H1 (cell line): ENCODE measurements at regions not wholly inside any gene's neighbourhood (a gene's known extent, or its start where the extent isn't known, plus 50 kb on each side); places are given as distances from the start of the nearest gene placed in this dataset.

Source experiments
- CTCF ChIA-PET: fragments of 300-600 bp; sonication (Branson Sonifier 250); formaldehyde crosslinking; loops from one replicate; lab custom pipeline; 2021; ENCODE audit not compliant: partially characterized antibody; lab: Charles Lee
- POLR2A ChIA-PET: fragments of 300-600 bp; sonication (Branson Sonifier 250); formaldehyde crosslinking; loops from one replicate; lab custom pipeline; 2021; ENCODE audit warnings: inconsistent platforms; ENCODE audit not compliant: partially characterized antibody; lab: Charles Lee
- DNase-seq, 2 experiments: peaks; one replicate each; pipeline versions ENCODE4 v3.0.0 to v3.0.0-alpha.2; 2010 to 2022; ENCODE audit warnings: low spot score in 2 of 2, low read depth in 1 of 2, mixed read lengths in 1 of 2
- FAIRE-seq: peaks from 2 replicates; lab custom pipeline; 2011; peaks lifted over from hg19 to GRCh38; lab: Jason Lieb, UNC
- H2AFZ ChIP-seq: 2 replicates; pipeline ENCODE4 v1.8.1; 2012; ENCODE audit warnings: low read length, inconsistent platforms
- H2AK5ac ChIP-seq: 2 replicates; pipeline ENCODE4 v1.6.1; 2013; ENCODE audit warnings: low read depth, low read length
- H2BK120ac ChIP-seq: replicated peaks from 2 replicates; pipeline ENCODE3; 2013; ENCODE audit warnings: low read depth, low read length, inconsistent platforms
- H2BK12ac ChIP-seq: 2 replicates; pipeline ENCODE4 v1.6.1; 2013; ENCODE audit warnings: low read depth, low read length
- H2BK15ac ChIP-seq: 2 replicates; pipeline ENCODE4 v1.6.1; 2013; ENCODE audit warnings: low read length
- H2BK20ac ChIP-seq: 2 replicates; pipeline ENCODE4 v1.6.1; 2013; ENCODE audit warnings: low read length
- H2BK5ac ChIP-seq: 2 replicates; pipeline ENCODE4 v1.6.1; 2013; ENCODE audit warnings: low read depth, low read length
- H3K14ac ChIP-seq: 2 replicates; pipeline ENCODE4 v1.6.1; 2013; ENCODE audit warnings: inconsistent platforms; ENCODE audit not compliant: insufficient read length
- H3K18ac ChIP-seq: 2 replicates; pipeline ENCODE4 v1.6.1; 2013; ENCODE audit warnings: low read length; ENCODE audit errors: extremely low read depth
- H3K23ac ChIP-seq: 2 replicates; pipeline ENCODE4 v1.6.1; 2013; ENCODE audit warnings: inconsistent platforms; ENCODE audit not compliant: insufficient read length
- H3K23me2 ChIP-seq: 2 replicates; pipeline ENCODE4 v1.6.1; 2013; ENCODE audit warnings: low read depth, low read length
- H3K27ac ChIP-seq: 2 replicates; pipeline ENCODE4 v1.6.1; 2011; ENCODE audit warnings: low read depth, low read length, inconsistent platforms
- H3K27me3 ChIP-seq, 4 experiments: replicated peaks in 1 of 4; 1 replicate in 1 of 4; 2 replicates in 3 of 4; pipeline versions ENCODE4 v1.6.1 to v1.8.1; 2011 to 2013; ENCODE audit warnings: low read length in 3 of 4, mild to moderate bottlenecking in 3 of 4, inconsistent platforms in 2 of 4, mixed read lengths in 2 of 4, moderate library complexity in 1 of 4; ENCODE audit not compliant: control insufficient read depth in 3 of 4, insufficient read depth in 3 of 4; ENCODE audit errors: extremely low read depth in 1 of 4
- H3K36me3 ChIP-seq, 4 experiments: 2 replicates each; pipeline versions ENCODE4 v1.6.1 to v1.8.1; 2011 to 2013; ENCODE audit warnings: mild to moderate bottlenecking in 4 of 4, low read length in 3 of 4, moderate library complexity in 2 of 4, control low read depth in 1 of 4, inconsistent platforms in 1 of 4; ENCODE audit not compliant: insufficient read depth in 4 of 4, control insufficient read depth in 2 of 4
- H3K4ac ChIP-seq: replicated peaks from 2 replicates; pipeline ENCODE3; 2013; ENCODE audit warnings: low read length, low read depth, mixed read lengths, inconsistent platforms; ENCODE audit not compliant: insufficient read length
- H3K4me1 ChIP-seq, 4 experiments: replicated peaks in 1 of 4; 1 replicate in 1 of 4; 2 replicates in 3 of 4; pipeline versions ENCODE4 v1.6.1 to v1.8.1; 2011 to 2013; ENCODE audit warnings: low read length in 3 of 4, inconsistent platforms in 2 of 4, mixed read lengths in 1 of 4; ENCODE audit not compliant: insufficient read depth in 4 of 4, control insufficient read depth in 3 of 4
- H3K4me2 ChIP-seq, 2 experiments: 2 replicates each; pipeline versions ENCODE4 v1.6.1 to v1.8.1; 2011 to 2013; ENCODE audit warnings: low read depth in 2 of 2, low read length in 2 of 2, control low read depth in 1 of 2, inconsistent platforms in 1 of 2, mild to moderate bottlenecking in 1 of 2; ENCODE audit not compliant: insufficient read depth in 1 of 2
- H3K4me3 ChIP-seq, 4 experiments: fragments of 200-600, 300-600 bp in 1 of 4; sonication (generic), shearing (Covaris generic), sonication (Bioruptor Twin) in 1 of 4; 2 replicates each; pipeline versions ENCODE4 v1.5.1 to v1.8.1; 2011 to 2016; ENCODE audit warnings: low read length in 4 of 4, low read depth in 3 of 4, control low read depth in 2 of 4, inconsistent platforms in 2 of 4, mild to moderate bottlenecking in 2 of 4, mixed read lengths in 1 of 4, moderate library complexity in 1 of 4; ENCODE audit not compliant: insufficient read depth in 2 of 4; ENCODE audit errors: extremely low read depth in 1 of 4
- H3K56ac ChIP-seq: replicated peaks from 2 replicates; pipeline ENCODE3; 2013; ENCODE audit warnings: low read depth, mild to moderate bottlenecking, mixed read lengths, low read length, inconsistent platforms; ENCODE audit not compliant: insufficient read length
- H3K79me1 ChIP-seq: 2 replicates; pipeline ENCODE4 v1.6.1; 2013; ENCODE audit warnings: low read depth, low read length, control low read depth
- H3K79me2 ChIP-seq, 2 experiments: 2 replicates each; pipeline versions ENCODE4 v1.6.1 to v1.8.1; 2012 to 2013; ENCODE audit warnings: low read length in 2 of 2, mild to moderate bottlenecking in 2 of 2, inconsistent platforms in 1 of 2; ENCODE audit not compliant: insufficient read depth in 2 of 2, control insufficient read depth in 1 of 2
- H3K9ac ChIP-seq, 4 experiments: replicated peaks in 1 of 4; 1 replicate in 1 of 4; 2 replicates in 3 of 4; pipeline versions ENCODE4 v1.6.1 to v1.8.1; 2011 to 2013; ENCODE audit warnings: low read depth in 3 of 4, low read length in 3 of 4, control low read depth in 2 of 4, mild to moderate bottlenecking in 2 of 4, moderate library complexity in 2 of 4, inconsistent platforms in 1 of 4; ENCODE audit errors: extremely low read depth in 1 of 4
- H3K9me3 ChIP-seq, 2 experiments: 2 replicates each; pipeline versions ENCODE4 v1.6.1 to v1.8.1; 2012 to 2013; ENCODE audit warnings: mild to moderate bottlenecking in 2 of 2, moderate library complexity in 2 of 2, control low read depth in 1 of 2, inconsistent platforms in 1 of 2, low read depth in 1 of 2, low read length in 1 of 2, mixed read lengths in 1 of 2; ENCODE audit not compliant: insufficient read depth in 2 of 2
- H4K20me1 ChIP-seq, 2 experiments: replicated peaks in 1 of 2; 2 replicates each; pipeline versions ENCODE3 to v1.8.1; 2011 to 2013; ENCODE audit warnings: inconsistent platforms in 2 of 2, low read length in 2 of 2, mild to moderate bottlenecking in 1 of 2; ENCODE audit not compliant: insufficient read depth in 2 of 2, control insufficient read depth in 1 of 2
- H4K5ac ChIP-seq: 2 replicates; pipeline ENCODE4 v1.6.1; 2013; ENCODE audit warnings: low read length, low read depth, mixed read lengths, inconsistent platforms; ENCODE audit not compliant: insufficient read length
- H4K8ac ChIP-seq: 2 replicates; pipeline ENCODE4 v1.8.0; 2013; ENCODE audit warnings: mild to moderate bottlenecking, moderate library complexity, low read length, inconsistent platforms; ENCODE audit not compliant: insufficient read depth; ENCODE audit errors: extremely low read depth
- H4K91ac ChIP-seq: replicated peaks from 2 replicates; pipeline ENCODE3; 2013; ENCODE audit warnings: low read length, mixed read lengths, inconsistent platforms; ENCODE audit not compliant: insufficient read length
- CEBPB ChIP-seq: IDR thresholded peaks from 2 replicates; pipeline ENCODE4 v1.6.1; 2012; ENCODE audit warnings: low read depth, low read length
- CHD1 ChIP-seq: IDR thresholded peaks from 2 replicates; pipeline ENCODE4 v1.6.1; 2012; ENCODE audit warnings: low read depth, low read length, improper control_type of control experiment
- CHD2 ChIP-seq: IDR thresholded peaks from 2 replicates; pipeline ENCODE4 v1.6.1; 2012; ENCODE audit warnings: low read length, improper control_type of control experiment
- EGR1 ChIP-seq: IDR thresholded peaks from 2 replicates; pipeline ENCODE4 v1.6.1; 2011; ENCODE audit warnings: low read depth, low read length, borderline replicate concordance
- GTF2F1 ChIP-seq: IDR thresholded peaks from 2 replicates; pipeline ENCODE4 v1.6.1; 2012; ENCODE audit warnings: low read depth, low read length, improper control_type of control experiment, borderline replicate concordance
- HDAC2 ChIP-seq, 2 experiments: fragments of 300-600 bp in 1 of 2; sonication (generic) in 1 of 2; IDR thresholded peaks; 2 replicates each; pipeline ENCODE4 v1.6.1; 2011 to 2012; ENCODE audit warnings: low read depth in 2 of 2, low read length in 2 of 2, mild to moderate bottlenecking in 2 of 2, moderate library complexity in 2 of 2, borderline replicate concordance in 1 of 2, inconsistent platforms in 1 of 2
- JUND ChIP-seq: IDR thresholded peaks from 2 replicates; pipeline ENCODE4 v1.6.1; 2011; ENCODE audit warnings: mild to moderate bottlenecking, improper control_type of control experiment, low read length
- NRF1 ChIP-seq: IDR thresholded peaks from 2 replicates; pipeline ENCODE4 v1.6.1; 2011; ENCODE audit warnings: mild to moderate bottlenecking, low read depth, low read length, improper control_type of control experiment
- RBBP5 ChIP-seq: IDR thresholded peaks from 2 replicates; pipeline ENCODE4 v1.7.1; 2012; ENCODE audit warnings: low read depth, mild to moderate bottlenecking, inconsistent platforms, low read length, moderate library complexity, borderline replicate concordance
- SIN3A ChIP-seq, 2 experiments: IDR thresholded peaks in 1 of 2; conservative IDR thresholded peaks in 1 of 2; 2 replicates each; pipeline ENCODE4 v1.6.1; 2011 to 2012; ENCODE audit warnings: low read length in 2 of 2, improper control_type of control experiment in 1 of 2, low read depth in 1 of 2, mild to moderate bottlenecking in 1 of 2
- SIRT6 ChIP-seq: IDR thresholded peaks from one replicate; pipeline ENCODE4 v1.7.1; 2012; ENCODE audit warnings: low read length, inconsistent platforms
- SP1 ChIP-seq: IDR thresholded peaks from 2 replicates; pipeline ENCODE4 v1.6.1; 2011; ENCODE audit warnings: low read depth, low read length
- SP4 ChIP-seq: IDR thresholded peaks from 2 replicates; pipeline ENCODE4 v1.6.1; 2012; ENCODE audit warnings: low read length, inconsistent platforms
- SRF ChIP-seq: IDR thresholded peaks from 2 replicates; pipeline ENCODE4 v1.6.1; 2011; ENCODE audit warnings: mild to moderate bottlenecking, low read depth, low read length, moderate library complexity
- SUZ12 ChIP-seq: fragments of 200-600 bp; sonication (generic); IDR thresholded peaks from 2 replicates; pipeline ENCODE4 v1.6.1; 2012; ENCODE audit warnings: mild to moderate bottlenecking, inconsistent platforms, low read length, moderate library complexity, mixed read lengths
- TCF12 ChIP-seq: IDR thresholded peaks from 2 replicates; pipeline ENCODE4 v1.6.1; 2011; ENCODE audit warnings: low read depth, mild to moderate bottlenecking, low read length
- ZNF274 ChIP-seq: IDR thresholded peaks from 2 replicates; pipeline ENCODE4 v1.7.0; 2012; ENCODE audit warnings: low read length, borderline replicate concordance; ENCODE audit errors: extremely low read depth
- WGBS, 2 experiments: shearing (Covaris generic) in 1 of 2; methylation state at CpG; one replicate each; pipeline versions ENCODE4 v1.1.6 to v1.1.7; 2013 to 2015; ENCODE audit warnings: low lambda C conversion rate in 2 of 2, mixed read lengths in 2 of 2, inconsistent platforms in 1 of 2, low coverage in 1 of 2, missing lambda C conversion rate in 1 of 2; ENCODE audit not compliant: insufficient replicate concordance in 2 of 2, insufficient coverage in 1 of 2, insufficient read length in 1 of 2; ENCODE audit errors: extremely low coverage in 1 of 2, missing lambda C conversion rate in 1 of 2; 5-methylcytosine and 5-hydroxymethylcytosine counted together

DNA sequence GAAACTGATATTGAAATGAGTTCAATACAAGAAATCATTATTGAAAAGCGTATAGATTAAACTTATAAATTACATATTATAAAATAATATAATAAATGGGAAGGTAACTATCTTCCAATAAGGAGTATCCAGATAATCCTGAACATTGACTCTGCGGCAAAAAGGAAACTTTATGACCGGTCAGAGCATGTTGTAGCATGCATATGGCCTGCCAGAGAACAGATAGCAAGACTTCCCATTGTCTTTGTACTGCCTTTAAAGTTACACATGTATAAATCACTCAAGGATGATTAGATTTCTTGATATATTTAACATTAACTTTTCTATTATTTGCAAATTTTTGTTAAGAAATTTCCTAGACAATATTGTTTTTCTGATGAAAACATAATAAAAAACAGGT, 56.2 kb upstream of the ETV1 start:
- H3K23ac ChIP-seq = no peak overlapping the region
- H3K18ac ChIP-seq = no peak overlapping the region
- no peak overlapping the region for H2BK12ac ChIP-seq
- H4K20me1 ChIP-seq = no peaks in the 10 kb centered on the region
- DNase-seq = no peak
- H3K56ac ChIP-seq = no peak overlapping the region
- H3K14ac ChIP-seq = no peak overlapping the region
- no peak overlapping the region for H3K27ac ChIP-seq
- H4K8ac ChIP-seq = no peak overlapping the region
- no peak overlapping the region for H3K4me2 ChIP-seq
- no peak overlapping the region for H2AK5ac ChIP-seq
- H3K27me3 ChIP-seq = no peaks in the 10 kb centered on the region
- H3K23me2 ChIP-seq = no peaks in the 10 kb centered on the region
- ChIA-PET POLR2A (no interaction called here), CTCF (no interaction called here)
- 97% methylated on average over 3 of the region's 3 CpGs; no CpG with 5 or more reads in 1 of the 2 experiments for WGBS, 2 experiments
- no peak overlapping the region for H3K9ac ChIP-seq
- no peaks in the 10 kb centered on the region for H3K9me3 ChIP-seq
- H3K79me1 ChIP-seq = no peaks in the 10 kb centered on the region
- H2BK15ac ChIP-seq = no peak overlapping the region
- no peak overlapping the region for H2BK5ac ChIP-seq
- no peak overlapping the region for H3K4me3 ChIP-seq
- FAIRE-seq = no peak
- H2BK120ac ChIP-seq = no peak overlapping the region
- no peak overlapping the region for H2BK20ac ChIP-seq
- no peak overlapping the region for H4K5ac ChIP-seq
- no peaks in the 10 kb centered on the region for H3K36me3 ChIP-seq
- H3K79me2 ChIP-seq = no peaks in the 10 kb centered on the region
- no peak overlapping the region for H3K4ac ChIP-seq
- H3K4me1 ChIP-seq = no peaks in the 10 kb centered on the region
- H2AFZ ChIP-seq = no peak overlapping the region
- no peak overlapping the region for H4K91ac ChIP-seq
- TF ChIP-seq RBBP5 (no peak), SIRT6 (no peak), GTF2F1 (no peak), SP4 (no peak), SP1 (no peak), NRF1 (no peak), CHD2 (no peak), EGR1 (no peak), JUND (no peak), TCF12 (no peak), ZNF274 (no peak), CHD1 (no peak), SIN3A (conservative IDR thresholded peaks at IDR 0.05 in 1 of 2, IDR thresholded peaks at IDR 0.05 in 1 of 2; ENCODE audit: low read depth in 1 of 2, low read length in 2 of 2) (no peak), CEBPB (no peak), SUZ12 (no peak), HDAC2 (IDR thresholded peaks at IDR 0.05; ENCODE audit: borderline replicate concordance in 1 of 2, low read depth in 2 of 2, low read length in 2 of 2) (no peak), SRF (no peak)
